DND-41 (cell line): ENCODE measurements at regions not wholly inside any gene's neighbourhood (a gene's known extent, or its start where the extent isn't known, plus 50 kb on each side); places are given as distances from the start of the nearest gene placed in this dataset.

Experiments
- CTCF ChIP-seq: IDR thresholded peaks from 2 replicates; pipeline ENCODE4 v1.5.1; 2012; ENCODE audit warnings: borderline replicate concordance, low read length, moderate library complexity, mild to moderate bottlenecking; ENCODE audit not compliant: poor library complexity, severe bottlenecking; ENCODE audit errors: extremely low read depth
- EZH2 ChIP-seq: IDR thresholded peaks from 3 replicates; pipeline ENCODE4 v1.6.1; 2012; ENCODE audit warnings: borderline replicate concordance, low read depth, mild to moderate bottlenecking, moderate library complexity, low read length, inconsistent platforms; ENCODE audit not compliant: severe bottlenecking

GRCh38 chr13:18951412-18951811 is 230.2 kb downstream of the TUBA3C start:
- TF ChIP-seq CTCF (no peak), EZH2 (no peak)
